ENCODE measurements at regions not wholly inside any gene's neighbourhood (a gene's known extent, or its start where the extent isn't known, plus 50 kb on each side); places are given as distances from the start of the nearest gene placed in this dataset.

GRCh38 chr3:30488070-30488756, 118.2 kb upstream of the TGFBR2 start:
- BruUV-seq (replicated peaks) = no TSS peak
- no peak overlapping the region for H3K4me3 Mint-ChIP-seq (ENCODE audit: unreplicated experiment)

GRCh38 chr3:30492322-30493192, 113.8 kb upstream of the TGFBR2 start:
- no peaks in the 10 kb centered on the region for H3K27me3 Mint-ChIP-seq (ENCODE audit: insufficient read depth, unreplicated experiment)
- H3K36me3 Mint-ChIP-seq (ENCODE audit: insufficient read depth, unreplicated experiment) = no peaks in the 10 kb centered on the region
- TF ChIP-seq CTCF (IDR thresholded peaks at IDR 0.05; ENCODE audit: insufficient read depth in 1 of 2, low read depth in 1 of 2, low read length in 1 of 2, severe bottlenecking in 1 of 2, unreplicated experiment in 1 of 2) = no peak
- no peaks in the 10 kb centered on the region for H3K4me1 Mint-ChIP-seq (ENCODE audit: low read depth, unreplicated experiment)
- no peak overlapping the region for H3K27ac Mint-ChIP-seq (ENCODE audit: unreplicated experiment)
- H3K36me3 ChIP-seq (ENCODE audit: control insufficient read depth, insufficient read depth, low read length) = no peaks in the 10 kb centered on the region
- no TSS peak for BruUV-seq (replicated peaks)
- peaks cover 24% of the 10 kb centered on the region for H3K9me3 Mint-ChIP-seq (ENCODE audit: unreplicated experiment)
- intact Hi-C loops (cut with micrococcal nuclease; ENCODE audit: unreplicated experiment) = no loop called here
- no peak overlapping the region for H3K4me3 ChIP-seq (ENCODE audit: low read depth, low read length)
- POLR2A ChIA-PET = no interaction called here
- H3K9me3 ChIP-seq = peaks cover 5% of the 10 kb centered on the region; the same call in 1 of the 2 replicates
- no peaks in the 10 kb centered on the region for H3K27me3 ChIP-seq (replicated peaks; ENCODE audit: control insufficient read depth, insufficient read depth, low read length)
- CTCF ChIA-PET = no interaction called here
- no peak for DNase-seq
- no peaks in the 10 kb centered on the region for H3K4me1 ChIP-seq
- H3K4me3 Mint-ChIP-seq (ENCODE audit: unreplicated experiment) = no peak overlapping the region

More at GRCh38 chr3:30488070-30488756, 118.2 kb upstream of the TGFBR2 start:
- Histone ChIP-seq H3K4me1 (no peaks in the 10 kb centered on the region), H3K36me3 (ENCODE audit: control insufficient read depth, insufficient read depth, low read length) (no peaks in the 10 kb centered on the region), H3K9me3 (peaks cover 5% of the 10 kb centered on the region; the same call in 1 of the 2 replicates), H3K4me3 (ENCODE audit: low read depth, low read length) (no peak overlapping the region), H3K27me3 (replicated peaks; ENCODE audit: control insufficient read depth, insufficient read depth, low read length) (no peaks in the 10 kb centered on the region)
- ChIA-PET CTCF (no interaction called here), POLR2A (no interaction called here)
- H3K9me3 Mint-ChIP-seq (ENCODE audit: unreplicated experiment) = peaks cover 34% of the 10 kb centered on the region
- TF ChIP-seq CTCF (IDR thresholded peaks at IDR 0.05; ENCODE audit: insufficient read depth in 1 of 2, low read depth in 1 of 2, low read length in 1 of 2, severe bottlenecking in 1 of 2, unreplicated experiment in 1 of 2) = no peak
- no peak for DNase-seq
- intact Hi-C loops (cut with micrococcal nuclease; ENCODE audit: unreplicated experiment) = no loop called here
- no peaks in the 10 kb centered on the region for H3K4me1 Mint-ChIP-seq (ENCODE audit: low read depth, unreplicated experiment)
- no peaks in the 10 kb centered on the region for H3K27me3 Mint-ChIP-seq (ENCODE audit: insufficient read depth, unreplicated experiment)
- H3K27ac Mint-ChIP-seq (ENCODE audit: unreplicated experiment) = no peak overlapping the region
- H3K36me3 Mint-ChIP-seq (ENCODE audit: insufficient read depth, unreplicated experiment) = no peaks in the 10 kb centered on the region

DNA sequence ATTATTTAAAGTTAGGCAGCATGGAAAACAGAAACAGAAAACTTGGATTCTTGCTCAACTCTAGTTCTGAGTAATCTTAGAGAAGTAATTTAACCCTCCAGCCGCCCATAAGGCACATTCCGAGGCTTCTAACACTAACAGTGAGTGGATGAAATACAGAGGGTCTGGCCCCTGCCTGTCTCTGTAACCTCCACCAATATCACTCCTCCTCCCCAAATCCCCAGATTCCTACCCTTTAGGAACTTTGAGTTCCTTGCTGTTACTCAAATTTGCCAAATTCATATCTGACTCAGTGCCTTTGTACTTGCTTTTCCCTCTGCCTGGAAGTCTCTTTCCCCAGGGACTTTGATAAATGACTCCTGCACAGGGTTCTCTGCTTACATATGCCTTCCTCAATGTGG, 112.5 kb upstream of the TGFBR2 start:
- Mint-ChIP-seq H3K4me1 (ENCODE audit: low read depth, unreplicated experiment) (no peaks in the 10 kb centered on the region), H3K27ac (ENCODE audit: unreplicated experiment) (no peak overlapping the region), H3K36me3 (ENCODE audit: insufficient read depth, unreplicated experiment) (peaks cover 3% of the 10 kb centered on the region), H3K4me3 (ENCODE audit: unreplicated experiment) (no peak overlapping the region), H3K9me3 (ENCODE audit: unreplicated experiment) (peaks cover 16% of the 10 kb centered on the region), H3K27me3 (ENCODE audit: insufficient read depth, unreplicated experiment) (no peaks in the 10 kb centered on the region)
- CTCF ChIA-PET = no interaction called here
- DNase-seq = no peak
- BruUV-seq (replicated peaks) = no TSS peak
- intact Hi-C loops (cut with micrococcal nuclease; ENCODE audit: unreplicated experiment) = no loop called here
- H3K36me3 ChIP-seq (ENCODE audit: control insufficient read depth, insufficient read depth, low read length) = no peaks in the 10 kb centered on the region
- H3K4me3 ChIP-seq (ENCODE audit: low read depth, low read length) = no peak overlapping the region
- POLR2A ChIA-PET = no interaction called here
- no peak for TF ChIP-seq CTCF (IDR thresholded peaks at IDR 0.05; ENCODE audit: insufficient read depth in 1 of 2, low read depth in 1 of 2, low read length in 1 of 2, severe bottlenecking in 1 of 2, unreplicated experiment in 1 of 2)
- H3K27me3 ChIP-seq (replicated peaks; ENCODE audit: control insufficient read depth, insufficient read depth, low read length) = no peaks in the 10 kb centered on the region
- no peaks in the 10 kb centered on the region for H3K4me1 ChIP-seq
- peaks cover 5% of the 10 kb centered on the region; the same call in 1 of the 2 replicates for H3K9me3 ChIP-seq

Data from Caco-2 (cell line).